ENCODE measurements at regions not wholly inside any gene's neighbourhood (a gene's known extent, or its start where the extent isn't known, plus 50 kb on each side); places are given as distances from the start of the nearest gene placed in this dataset.
"Not testable (repeated sequence)": the region's sequence is repeated elsewhere in the genome, so short reads cannot be mapped to it uniquely, and the experiment has no call there.

DNA sequence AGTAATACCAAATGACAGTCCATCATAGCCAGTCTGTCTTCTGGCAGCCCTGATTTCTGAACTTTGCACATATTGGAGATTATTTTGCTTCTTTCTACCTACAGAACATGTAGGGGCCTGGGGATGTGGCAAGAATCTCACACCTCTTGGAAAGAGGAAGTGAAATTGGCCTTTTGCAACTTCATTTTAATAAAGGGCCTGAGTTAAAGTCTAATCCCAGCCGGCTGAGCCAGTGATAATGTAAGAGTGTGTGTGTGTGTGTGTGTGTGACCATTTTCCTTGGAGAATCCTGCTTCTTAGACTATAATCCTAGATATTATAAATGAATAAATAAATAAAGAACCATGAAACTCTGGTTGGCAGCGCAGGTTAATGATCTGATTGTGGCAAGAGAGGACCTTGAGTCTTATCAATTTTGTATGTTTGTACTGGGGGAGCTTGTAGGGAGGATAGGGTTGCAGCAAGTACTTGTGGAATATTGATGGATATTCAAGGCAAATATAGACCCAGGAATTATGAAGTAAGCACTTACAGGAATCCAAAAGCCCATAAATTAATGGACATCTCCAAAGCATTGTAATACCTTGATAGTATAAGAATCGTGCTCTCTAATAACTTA, 233.2 kb upstream of the AMIGO2 start:
- Histone ChIP-seq H3K4me3 (ENCODE audit: low read depth in 1 of 2, low read length in 2 of 2) (no peak overlapping the region), H3K27me3 (ENCODE audit: low read depth, low read length) (no peaks in the 10 kb centered on the region), H3K36me3 (ENCODE audit: control insufficient read depth in 1 of 2, insufficient read depth in 2 of 2, low read length in 2 of 2) (no peaks in the 10 kb centered on the region), H3K4me1 (ENCODE audit: control insufficient read depth in 1 of 2, insufficient read depth in 2 of 2, low read length in 2 of 2) (peaks cover 3 to 5% of the 10 kb centered on the region in 2 donors), H3K27ac (ENCODE audit: low read length) (no peak overlapping the region), H3K9me3 (ENCODE audit: control insufficient read depth in 1 of 2, low read length in 2 of 2) (no peaks in the 10 kb centered on the region)

GRCh38 chr12:47312147-47312546, 232.4 kb upstream of the AMIGO2 start:
- H3K27me3 ChIP-seq (ENCODE audit: low read depth, low read length), result no peaks in the 10 kb centered on the region
- no peak overlapping the region for H3K4me3 ChIP-seq (ENCODE audit: low read depth in 1 of 2, low read length in 2 of 2)
- H3K36me3 ChIP-seq (ENCODE audit: control insufficient read depth in 1 of 2, insufficient read depth in 2 of 2, low read length in 2 of 2), result no peaks in the 10 kb centered on the region
- peaks cover 3 to 5% of the 10 kb centered on the region in 2 donors for H3K4me1 ChIP-seq (ENCODE audit: control insufficient read depth in 1 of 2, insufficient read depth in 2 of 2, low read length in 2 of 2)
- H3K9me3 ChIP-seq (ENCODE audit: control insufficient read depth in 1 of 2, low read length in 2 of 2), result no peaks in the 10 kb centered on the region
- H3K27ac ChIP-seq (ENCODE audit: low read length), result no peak overlapping the region

- no peak overlapping the region for H3K27ac ChIP-seq (ENCODE audit: low read length)
- no peak overlapping the region for H3K4me3 ChIP-seq (ENCODE audit: low read depth in 1 of 2, low read length in 2 of 2)
- no peaks in the 10 kb centered on the region for H3K27me3 ChIP-seq (ENCODE audit: low read depth, low read length)
- peaks cover 0 to 2% of the 10 kb centered on the region in 2 donors for H3K4me1 ChIP-seq (ENCODE audit: control insufficient read depth in 1 of 2, insufficient read depth in 2 of 2, low read length in 2 of 2)
- no peaks in the 10 kb centered on the region for H3K36me3 ChIP-seq (ENCODE audit: control insufficient read depth in 1 of 2, insufficient read depth in 2 of 2, low read length in 2 of 2)
- H3K9me3 ChIP-seq (ENCODE audit: control insufficient read depth in 1 of 2, low read length in 2 of 2), result no peaks in the 10 kb centered on the region
Observed at GRCh38 chr12:47311568-47311967, 231.8 kb upstream of the AMIGO2 start.

GRCh38 chr12:47311010-47311409, 231.3 kb upstream of the AMIGO2 start:
- Histone ChIP-seq H3K27me3 (ENCODE audit: low read depth, low read length) (no peaks in the 10 kb centered on the region), H3K4me1 (ENCODE audit: control insufficient read depth in 1 of 2, insufficient read depth in 2 of 2, low read length in 2 of 2) (no peaks in the 10 kb centered on the region), H3K4me3 (ENCODE audit: low read depth in 1 of 2, low read length in 2 of 2) (no peak overlapping the region), H3K27ac (ENCODE audit: low read length) (no peak overlapping the region), H3K9me3 (ENCODE audit: control insufficient read depth in 1 of 2, low read length in 2 of 2) (no peaks in the 10 kb centered on the region), H3K36me3 (ENCODE audit: control insufficient read depth in 1 of 2, insufficient read depth in 2 of 2, low read length in 2 of 2) (no peaks in the 10 kb centered on the region)

DNA sequence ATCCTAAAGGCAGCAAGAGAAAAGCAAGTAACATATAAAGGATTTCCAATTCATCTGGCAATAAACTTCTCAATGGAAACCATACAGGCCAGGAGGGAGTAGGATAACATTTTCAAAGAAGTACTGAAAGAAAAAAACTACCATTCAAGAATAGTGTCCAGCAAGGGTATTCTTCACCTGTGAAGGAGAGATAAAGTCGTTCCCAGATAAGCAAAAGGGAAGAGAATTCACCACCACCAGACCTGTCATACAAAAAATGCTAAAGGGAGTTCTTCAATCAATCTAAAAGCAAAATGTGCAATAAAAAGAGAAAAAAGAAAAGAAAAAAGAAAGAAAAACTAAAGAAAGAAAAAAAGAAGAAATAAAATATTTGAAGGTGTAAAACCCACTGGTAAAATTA, 228.9 kb upstream of the AMIGO2 start:
- Histone ChIP-seq H3K4me3 (ENCODE audit: low read depth in 1 of 2, low read length in 2 of 2) (no peak overlapping the region), H3K27ac (ENCODE audit: low read length) (no peak overlapping the region), H3K36me3 (ENCODE audit: control insufficient read depth in 1 of 2, insufficient read depth in 2 of 2, low read length in 2 of 2) (no peaks in the 10 kb centered on the region), H3K27me3 (ENCODE audit: low read depth, low read length) (no peaks in the 10 kb centered on the region), H3K9me3 (ENCODE audit: control insufficient read depth in 1 of 2, low read length in 2 of 2) (no peaks in the 10 kb centered on the region), H3K4me1 (ENCODE audit: control insufficient read depth in 1 of 2, insufficient read depth in 2 of 2, low read length in 2 of 2) (no peaks in the 10 kb centered on the region)

- no peaks in the 10 kb centered on the region for H3K9me3 ChIP-seq (ENCODE audit: control insufficient read depth in 1 of 2, low read length in 2 of 2)
- H3K4me3 ChIP-seq (ENCODE audit: low read depth in 1 of 2, low read length in 2 of 2), result no peak overlapping the region
- no peak overlapping the region for H3K27ac ChIP-seq (ENCODE audit: low read length)
- no peaks in the 10 kb centered on the region for H3K27me3 ChIP-seq (ENCODE audit: low read depth, low read length)
- H3K4me1 ChIP-seq (ENCODE audit: control insufficient read depth in 1 of 2, insufficient read depth in 2 of 2, low read length in 2 of 2), result no peaks in the 10 kb centered on the region
- no peaks in the 10 kb centered on the region for H3K36me3 ChIP-seq (ENCODE audit: control insufficient read depth in 1 of 2, insufficient read depth in 2 of 2, low read length in 2 of 2)
Observed at GRCh38 chr12:47307680-47308399, 228.1 kb upstream of the AMIGO2 start.

- not testable (repeated sequence) for H3K27ac ChIP-seq (ENCODE audit: low read length); H3K4me1 ChIP-seq (ENCODE audit: control insufficient read depth in 1 of 2, insufficient read depth in 2 of 2, low read length in 2 of 2); H3K27me3 ChIP-seq (ENCODE audit: low read depth, low read length); H3K9me3 ChIP-seq (ENCODE audit: control insufficient read depth in 1 of 2, low read length in 2 of 2); H3K36me3 ChIP-seq (ENCODE audit: control insufficient read depth in 1 of 2, insufficient read depth in 2 of 2, low read length in 2 of 2); H3K4me3 ChIP-seq (ENCODE audit: low read depth in 1 of 2, low read length in 2 of 2)
Observed at GRCh38 chr12:47306773-47307679, 227.3 kb upstream of the AMIGO2 start.

- Histone ChIP-seq H3K27me3 (ENCODE audit: low read depth, low read length) (no peaks in the 10 kb centered on the region), H3K27ac (ENCODE audit: low read length) (no peak overlapping the region), H3K4me1 (ENCODE audit: control insufficient read depth in 1 of 2, insufficient read depth in 2 of 2, low read length in 2 of 2) (no peaks in the 10 kb centered on the region), H3K36me3 (ENCODE audit: control insufficient read depth in 1 of 2, insufficient read depth in 2 of 2, low read length in 2 of 2) (no peaks in the 10 kb centered on the region), H3K4me3 (ENCODE audit: low read depth in 1 of 2, low read length in 2 of 2) (no peak overlapping the region), H3K9me3 (ENCODE audit: control insufficient read depth in 1 of 2, low read length in 2 of 2) (no peaks in the 10 kb centered on the region)
Observed at GRCh38 chr12:47306130-47306529, 226.4 kb upstream of the AMIGO2 start.

- Histone ChIP-seq H3K36me3 (ENCODE audit: control insufficient read depth in 1 of 2, insufficient read depth in 2 of 2, low read length in 2 of 2) (no peaks in the 10 kb centered on the region), H3K4me1 (ENCODE audit: control insufficient read depth in 1 of 2, insufficient read depth in 2 of 2, low read length in 2 of 2) (no peaks in the 10 kb centered on the region), H3K9me3 (ENCODE audit: control insufficient read depth in 1 of 2, low read length in 2 of 2) (no peaks in the 10 kb centered on the region), H3K4me3 (ENCODE audit: low read depth in 1 of 2, low read length in 2 of 2) (no peak overlapping the region), H3K27ac (ENCODE audit: low read length) (no peak overlapping the region), H3K27me3 (ENCODE audit: low read depth, low read length) (no peaks in the 10 kb centered on the region)
Observed at GRCh38 chr12:47305464-47305863, 225.7 kb upstream of the AMIGO2 start.

DNA sequence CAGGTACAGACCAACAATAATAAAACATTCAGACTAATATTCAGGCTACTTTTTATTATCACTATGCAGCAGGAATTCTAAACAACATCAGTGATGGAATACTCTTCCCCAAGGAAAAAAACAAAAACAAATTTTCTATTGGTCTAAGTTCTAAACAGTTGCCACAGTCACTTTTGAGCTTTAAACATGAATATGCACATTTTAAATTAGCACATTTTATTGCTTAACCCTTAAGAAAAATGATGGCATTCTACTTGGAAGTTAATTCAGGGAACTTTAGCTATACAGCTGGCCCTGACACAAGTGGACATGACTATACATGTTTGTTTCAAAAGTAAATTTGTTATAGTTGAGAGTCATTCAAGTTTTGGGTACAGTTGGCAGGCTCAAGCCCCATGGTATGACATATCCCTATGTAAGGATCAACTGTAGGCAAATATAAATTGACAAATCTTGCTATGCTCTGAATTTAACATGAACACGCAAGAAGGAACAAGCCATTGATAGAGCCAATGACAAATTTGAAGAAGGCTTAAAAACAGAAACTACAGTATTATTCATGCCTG, 224.3 kb upstream of the AMIGO2 start:
- no peak overlapping the region for H3K27ac ChIP-seq (ENCODE audit: low read length)
- no peak overlapping the region for H3K4me3 ChIP-seq (ENCODE audit: low read depth in 1 of 2, low read length in 2 of 2)
- H3K27me3 ChIP-seq (ENCODE audit: low read depth, low read length), result no peaks in the 10 kb centered on the region
- H3K9me3 ChIP-seq (ENCODE audit: control insufficient read depth in 1 of 2, low read length in 2 of 2), result no peaks in the 10 kb centered on the region
- H3K4me1 ChIP-seq (ENCODE audit: control insufficient read depth in 1 of 2, insufficient read depth in 2 of 2, low read length in 2 of 2), result no peaks in the 10 kb centered on the region
- no peaks in the 10 kb centered on the region for H3K36me3 ChIP-seq (ENCODE audit: control insufficient read depth in 1 of 2, insufficient read depth in 2 of 2, low read length in 2 of 2)

- H3K27ac ChIP-seq (ENCODE audit: low read length), result no peak overlapping the region
Observed at GRCh38 chr12:47303207-47303606, 223.4 kb upstream of the AMIGO2 start.

More at GRCh38 chr12:47303207-47303606, 223.4 kb upstream of the AMIGO2 start:
- Histone ChIP-seq H3K36me3 (ENCODE audit: control insufficient read depth in 1 of 2, insufficient read depth in 2 of 2, low read length in 2 of 2) (no peaks in the 10 kb centered on the region), H3K27me3 (ENCODE audit: low read depth, low read length) (no peaks in the 10 kb centered on the region), H3K9me3 (ENCODE audit: control insufficient read depth in 1 of 2, low read length in 2 of 2) (no peaks in the 10 kb centered on the region), H3K4me1 (ENCODE audit: control insufficient read depth in 1 of 2, insufficient read depth in 2 of 2, low read length in 2 of 2) (no peaks in the 10 kb centered on the region), H3K4me3 (ENCODE audit: low read depth in 1 of 2, low read length in 2 of 2) (no peak overlapping the region)

Measured in muscle layer of duodenum (tissue), 2 donors.